ENCODE measurements at regions not wholly inside any gene's neighbourhood (a gene's known extent, or its start where the extent isn't known, plus 50 kb on each side); places are given as distances from the start of the nearest gene placed in this dataset.

GRCh38 chr2:6264198-6264597 is 572.0 kb downstream of the SOX11 start:
- DNase-seq (ENCODE audit: low read depth in 2 of 2), result no peak

GRCh38 chr2:6281524-6281923 is 584.2 kb downstream of the CMPK2 start:
- no peak for DNase-seq (ENCODE audit: low read depth in 2 of 2)

- no peak for DNase-seq (ENCODE audit: low read depth in 2 of 2)
Measured at GRCh38 chr2:6283259-6283658, 582.4 kb downstream of the CMPK2 start.

GRCh38 chr2:6287406-6287805 is 578.3 kb downstream of the CMPK2 start:
- DNase-seq (ENCODE audit: low read depth in 2 of 2), result no peak

- no peak for DNase-seq (ENCODE audit: low read depth in 2 of 2)
Measured at GRCh38 chr2:6288791-6289190, 576.9 kb downstream of the CMPK2 start.

GRCh38 chr2:6290217-6291015 is 575.3 kb downstream of the CMPK2 start:
- no peak for DNase-seq (ENCODE audit: low read depth in 2 of 2)

GRCh38 chr2:6294791-6295190 is 570.9 kb downstream of the CMPK2 start:
- no peak for DNase-seq (ENCODE audit: low read depth in 2 of 2)

GRCh38 chr2:6297238-6297637 is 568.5 kb downstream of the CMPK2 start:
- DNase-seq (ENCODE audit: low read depth in 2 of 2), result no peak

- no peak for DNase-seq (ENCODE audit: low read depth in 2 of 2)
Measured at GRCh38 chr2:6301426-6301825, 564.3 kb downstream of the CMPK2 start.

GRCh38 chr2:6308986-6309385 is 556.7 kb downstream of the CMPK2 start:
- no peak for DNase-seq (ENCODE audit: low read depth in 2 of 2)

- no peak for DNase-seq (ENCODE audit: low read depth in 2 of 2)
Measured at GRCh38 chr2:6309415-6310255, 556.1 kb downstream of the CMPK2 start.

GRCh38 chr2:6310256-6311215 is 555.2 kb downstream of the CMPK2 start:
- DNase-seq (ENCODE audit: low read depth in 2 of 2), result no peak

GRCh38 chr2:6312367-6312766 is 553.3 kb downstream of the CMPK2 start:
- DNase-seq (ENCODE audit: low read depth in 2 of 2), result no peak

GRCh38 chr2:6314218-6314960 is 551.3 kb downstream of the CMPK2 start:
- no peak for DNase-seq (ENCODE audit: low read depth in 2 of 2)

GRCh38 chr2:6325616-6326015 is 540.1 kb downstream of the CMPK2 start:
- no peak for DNase-seq (ENCODE audit: low read depth in 2 of 2)

- no peak for DNase-seq (ENCODE audit: low read depth in 2 of 2)
Measured at GRCh38 chr2:6326958-6327357, 538.7 kb downstream of the CMPK2 start.

- no peak for DNase-seq (ENCODE audit: low read depth in 2 of 2)
Measured at GRCh38 chr2:6336752-6337471, 528.8 kb downstream of the CMPK2 start.

GRCh38 chr2:6337472-6337820 is 528.3 kb downstream of the CMPK2 start:
- no peak for DNase-seq (ENCODE audit: low read depth in 2 of 2)

- no peak for DNase-seq (ENCODE audit: low read depth in 2 of 2)
Measured at GRCh38 chr2:6341588-6342129, 524.0 kb downstream of the CMPK2 start.

- DNase-seq (ENCODE audit: low read depth in 2 of 2), result no peak
Measured at GRCh38 chr2:6342273-6342920, 523.3 kb downstream of the CMPK2 start.

All from dermis microvascular lymphatic vessel endothelial cell (primary cell).